Mononuclear cell (primary cell): ENCODE measurements at regions not wholly inside any gene's neighbourhood (a gene's known extent, or its start where the extent isn't known, plus 50 kb on each side); places are given as distances from the start of the nearest gene placed in this dataset.

Experiments
- H3K27me3 ChIP-seq: 2 replicates; pipeline ENCODE4 v1.6.0; 2011; ENCODE audit warnings: low read length, control low read depth; ENCODE audit not compliant: insufficient read depth
- H3K4me1 ChIP-seq: 2 replicates; pipeline ENCODE4 v1.5.1; 2011; ENCODE audit warnings: mild to moderate bottlenecking, low read length, control low read depth; ENCODE audit not compliant: insufficient read depth
- H3K4me3 ChIP-seq: 2 replicates; pipeline ENCODE4 v1.5.1; 2011; ENCODE audit warnings: mild to moderate bottlenecking, low read length, moderate library complexity
- H3K9me3 ChIP-seq: 2 replicates; pipeline ENCODE4 v1.5.1; 2011; ENCODE audit warnings: low read depth, mild to moderate bottlenecking, control low read depth, low read length

GRCh38 chr22:26898946-26899605, 241.7 kb downstream of the MIAT start:
- Histone ChIP-seq H3K4me1 (peaks cover 4% of the 10 kb centered on the region), H3K4me3 (no peak overlapping the region), H3K9me3 (no peaks in the 10 kb centered on the region), H3K27me3 (peaks cover 30% of the 10 kb centered on the region)

- H3K9me3 ChIP-seq = no peaks in the 10 kb centered on the region
These were observed 243.4 kb downstream of the MIAT start for GRCh38 chr22:26900787-26901186.

GRCh38 chr22:26901198-26901816, 243.9 kb downstream of the MIAT start:
- H3K4me1 ChIP-seq = peaks cover 4% of the 10 kb centered on the region
- H3K27me3 ChIP-seq = peaks cover 38% of the 10 kb centered on the region
- H3K4me3 ChIP-seq = no peak overlapping the region
- H3K9me3 ChIP-seq = no peaks in the 10 kb centered on the region

More at GRCh38 chr22:26900787-26901186, 243.4 kb downstream of the MIAT start:
- Histone ChIP-seq H3K27me3 (peaks cover 38% of the 10 kb centered on the region), H3K4me3 (no peak overlapping the region), H3K4me1 (peaks cover 4% of the 10 kb centered on the region)

GRCh38 chr22:26902401-26903029, 245.1 kb downstream of the MIAT start:
- H3K27me3 ChIP-seq = peaks cover 38% of the 10 kb centered on the region
- H3K4me1 ChIP-seq = peaks cover 4% of the 10 kb centered on the region
- no peaks in the 10 kb centered on the region for H3K9me3 ChIP-seq
- H3K4me3 ChIP-seq = no peak overlapping the region

- H3K4me3 ChIP-seq = no peak overlapping the region
- H3K4me1 ChIP-seq = peaks cover 4% of the 10 kb centered on the region
- H3K27me3 ChIP-seq = peaks cover 38% of the 10 kb centered on the region
- H3K9me3 ChIP-seq = no peaks in the 10 kb centered on the region
These were observed 245.9 kb downstream of the MIAT start for GRCh38 chr22:26903030-26903856.

- Histone ChIP-seq H3K9me3 (no peaks in the 10 kb centered on the region), H3K4me1 (peaks cover 4% of the 10 kb centered on the region), H3K27me3 (peaks cover 38% of the 10 kb centered on the region), H3K4me3 (no peak overlapping the region)
These were observed 247.1 kb downstream of the MIAT start for GRCh38 chr22:26904483-26904882.

GRCh38 chr22:26905076-26905475, 247.7 kb downstream of the MIAT start:
- H3K4me3 ChIP-seq = no peak overlapping the region
- peaks cover 33% of the 10 kb centered on the region for H3K27me3 ChIP-seq
- H3K4me1 ChIP-seq = peaks cover 4% of the 10 kb centered on the region
- no peaks in the 10 kb centered on the region for H3K9me3 ChIP-seq

GRCh38 chr22:26905640-26906039, 248.3 kb downstream of the MIAT start:
- no peak overlapping the region for H3K4me3 ChIP-seq

GRCh38 chr22:26906464-26906863, 249.1 kb downstream of the MIAT start:
- Histone ChIP-seq H3K9me3 (no peaks in the 10 kb centered on the region), H3K27me3 (peaks cover 20% of the 10 kb centered on the region), H3K4me3 (no peak overlapping the region), H3K4me1 (peaks cover 4% of the 10 kb centered on the region)

More at GRCh38 chr22:26905640-26906039, 248.3 kb downstream of the MIAT start:
- peaks cover 28% of the 10 kb centered on the region for H3K27me3 ChIP-seq
- H3K4me1 ChIP-seq = peaks cover 4% of the 10 kb centered on the region
- H3K9me3 ChIP-seq = no peaks in the 10 kb centered on the region

- H3K27me3 ChIP-seq = peaks cover 14% of the 10 kb centered on the region
- no peak overlapping the region for H3K4me3 ChIP-seq
- no peaks in the 10 kb centered on the region for H3K9me3 ChIP-seq
- H3K4me1 ChIP-seq = peaks cover 4% of the 10 kb centered on the region
These were observed 250.0 kb downstream of the MIAT start for GRCh38 chr22:26907366-26907765.

GRCh38 chr22:26910845-26911244, 253.5 kb downstream of the MIAT start:
- Histone ChIP-seq H3K9me3 (no peaks in the 10 kb centered on the region), H3K4me3 (no peak overlapping the region), H3K27me3 (no peaks in the 10 kb centered on the region), H3K4me1 (no peaks in the 10 kb centered on the region)

- Histone ChIP-seq H3K27me3 (no peaks in the 10 kb centered on the region), H3K4me3 (no peak overlapping the region), H3K9me3 (no peaks in the 10 kb centered on the region), H3K4me1 (no peaks in the 10 kb centered on the region)
These were observed 255.4 kb downstream of the MIAT start for GRCh38 chr22:26912655-26913345.

GRCh38 chr22:26914519-26915185, 257.3 kb downstream of the MIAT start:
- Histone ChIP-seq H3K4me1 (no peaks in the 10 kb centered on the region), H3K9me3 (no peaks in the 10 kb centered on the region), H3K4me3 (no peak overlapping the region), H3K27me3 (no peaks in the 10 kb centered on the region)

- Histone ChIP-seq H3K9me3 (no peaks in the 10 kb centered on the region), H3K4me1 (no peaks in the 10 kb centered on the region), H3K27me3 (no peaks in the 10 kb centered on the region), H3K4me3 (no peak overlapping the region)
These were observed 258.8 kb downstream of the MIAT start for GRCh38 chr22:26916236-26916635.
